ENCODE measurements at regions not wholly inside any gene's neighbourhood (a gene's known extent, or its start where the extent isn't known, plus 50 kb on each side); places are given as distances from the start of the nearest gene placed in this dataset.
A peak's percentile ranks its signal among the peaks of the same experiment; 100 is the strongest.

DNA sequence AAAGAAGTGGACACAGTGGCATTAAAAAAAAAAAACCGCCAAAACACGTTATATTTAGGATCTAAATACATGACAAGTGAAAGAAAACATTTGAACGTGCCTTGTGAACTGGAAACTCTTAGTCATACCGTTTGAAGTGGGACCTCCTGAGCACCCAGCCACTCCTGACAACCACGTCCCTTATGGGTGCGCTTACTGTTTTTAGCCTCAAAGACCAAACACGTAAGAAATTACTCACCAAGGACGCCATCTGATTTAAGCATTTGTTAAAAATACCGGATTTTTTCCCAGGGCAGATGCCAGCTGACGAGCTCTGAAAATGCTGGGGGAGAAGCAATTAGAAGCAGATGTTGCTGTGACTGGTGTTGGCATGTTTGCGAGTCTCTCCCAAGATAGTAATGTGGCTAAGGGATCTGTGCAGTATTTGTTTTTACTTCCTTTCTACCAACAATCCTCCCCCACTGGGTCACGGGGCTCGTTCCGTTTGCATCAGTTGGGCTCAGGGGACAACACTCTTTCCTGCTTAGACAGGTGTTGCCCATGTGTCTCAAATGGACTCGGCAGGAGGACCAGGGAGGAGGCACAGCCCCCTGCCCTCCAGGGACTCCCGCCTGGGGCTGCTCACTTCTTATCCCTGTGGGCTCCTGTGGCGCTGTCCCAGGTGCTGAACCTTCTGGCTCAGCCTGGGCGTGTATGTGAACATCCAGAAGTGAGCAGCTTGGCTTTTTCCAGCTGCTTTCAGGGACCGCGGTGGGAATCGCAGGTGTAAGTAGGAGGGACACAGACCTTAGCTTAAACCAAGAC lies 101.0 kb downstream of the BEGAIN start:
- peak overlapping the region; percentile 43 for H3K4me2 ChIP-seq
- TF ChIP-seq CTCF (IDR thresholded peaks at IDR 0.05; ENCODE audit: poor library complexity), result no peak
- TF ChIP-seq EZH2 (IDR thresholded peaks at IDR 0.05; ENCODE audit: borderline replicate concordance), result no peak
- TF ChIP-seq EZH2phosphoT487 (IDR thresholded peaks at IDR 0.05; ENCODE audit: low read depth, severe bottlenecking, unreplicated experiment), result no peak
- DNase-seq (ENCODE audit: low spot score), result peak; percentile 89
- no peaks in the 10 kb centered on the region for H3K4me1 ChIP-seq (ENCODE audit: insufficient read depth)
- H3K79me2 ChIP-seq, result no peaks in the 10 kb centered on the region
- peaks cover 8% of the 10 kb centered on the region for H4K20me1 ChIP-seq (ENCODE audit: insufficient read depth, poor library complexity, severe bottlenecking)
- WGBS (ENCODE audit: low lambda C conversion rate, missing lambda C conversion rate), result 38% methylated on average over 21 of the region's 21 CpGs
- no peak overlapping the region for H3K27ac ChIP-seq
- no peak overlapping the region for H2AFZ ChIP-seq
- H3K9me3 ChIP-seq (ENCODE audit: low read depth), result no peaks in the 10 kb centered on the region
- H3K27me3 ChIP-seq, result no peaks in the 10 kb centered on the region
- H3K36me3 ChIP-seq (replicated peaks; ENCODE audit: insufficient read depth, low read depth), result no peaks in the 10 kb centered on the region
- H3K4me3 ChIP-seq, result no peak overlapping the region
- no peaks in the 10 kb centered on the region for H3K9me2 ChIP-seq (replicated peaks; ENCODE audit: insufficient read depth)

Measured in hepatocyte (in vitro differentiated cells).